GM12873 (cell line): ENCODE measurements at regions not wholly inside any gene's neighbourhood (a gene's known extent, or its start where the extent isn't known, plus 50 kb on each side); places are given as distances from the start of the nearest gene placed in this dataset.

Source experiments
- TF ChIP-seq, protein P1 (sequence below): IDR thresholded peaks from 2 replicates; pipeline ENCODE4 v1.5.1; 2012; ENCODE audit warnings: low read depth, mild to moderate bottlenecking, moderate library complexity, low read length, control low read depth; ENCODE audit not compliant: insufficient read depth; ENCODE audit errors: missing control alignments

DNA sequence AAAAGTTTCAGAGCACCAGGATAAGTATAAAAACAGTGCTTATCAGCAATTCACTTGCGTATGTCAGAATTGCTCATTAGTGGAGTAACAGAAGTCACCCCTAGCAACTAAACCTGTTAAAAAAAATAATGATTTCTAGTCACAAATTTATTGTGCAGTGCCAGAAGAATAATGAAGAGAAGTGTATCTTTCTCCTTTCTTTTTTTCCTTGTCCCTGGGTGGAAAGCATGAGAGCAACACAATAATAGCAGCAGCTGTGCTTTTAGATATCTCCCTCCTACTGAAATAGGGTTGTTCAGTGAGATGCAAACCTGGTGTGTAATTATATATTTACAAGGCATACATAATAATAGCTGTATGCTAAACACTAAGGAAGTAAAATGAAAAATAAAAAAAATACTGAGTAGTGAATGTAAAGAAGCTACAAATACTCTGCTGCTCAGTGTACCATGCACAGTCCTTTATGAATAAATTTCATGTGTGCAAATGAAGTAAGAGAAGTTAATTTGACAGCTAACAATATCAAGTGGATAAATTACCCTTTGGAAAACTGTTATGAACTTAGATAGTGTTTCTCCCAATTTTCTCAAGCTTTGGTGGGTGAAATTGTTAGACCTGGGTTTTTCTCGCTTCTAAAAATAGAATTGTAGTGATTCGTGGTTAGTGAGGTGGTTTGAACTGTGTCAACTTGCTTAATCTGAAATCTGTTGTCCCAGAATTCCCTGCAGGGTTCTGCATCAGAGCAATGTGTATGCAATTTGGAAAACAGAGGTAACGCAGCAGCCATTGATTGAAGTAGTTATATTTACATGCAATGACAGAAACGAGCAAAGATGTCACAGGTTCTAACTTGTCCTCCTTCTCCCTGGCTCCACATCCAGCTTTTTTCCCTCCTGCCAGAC, 125.7 kb upstream of the NDST3 start:
- TF ChIP-seq, protein P1, sequence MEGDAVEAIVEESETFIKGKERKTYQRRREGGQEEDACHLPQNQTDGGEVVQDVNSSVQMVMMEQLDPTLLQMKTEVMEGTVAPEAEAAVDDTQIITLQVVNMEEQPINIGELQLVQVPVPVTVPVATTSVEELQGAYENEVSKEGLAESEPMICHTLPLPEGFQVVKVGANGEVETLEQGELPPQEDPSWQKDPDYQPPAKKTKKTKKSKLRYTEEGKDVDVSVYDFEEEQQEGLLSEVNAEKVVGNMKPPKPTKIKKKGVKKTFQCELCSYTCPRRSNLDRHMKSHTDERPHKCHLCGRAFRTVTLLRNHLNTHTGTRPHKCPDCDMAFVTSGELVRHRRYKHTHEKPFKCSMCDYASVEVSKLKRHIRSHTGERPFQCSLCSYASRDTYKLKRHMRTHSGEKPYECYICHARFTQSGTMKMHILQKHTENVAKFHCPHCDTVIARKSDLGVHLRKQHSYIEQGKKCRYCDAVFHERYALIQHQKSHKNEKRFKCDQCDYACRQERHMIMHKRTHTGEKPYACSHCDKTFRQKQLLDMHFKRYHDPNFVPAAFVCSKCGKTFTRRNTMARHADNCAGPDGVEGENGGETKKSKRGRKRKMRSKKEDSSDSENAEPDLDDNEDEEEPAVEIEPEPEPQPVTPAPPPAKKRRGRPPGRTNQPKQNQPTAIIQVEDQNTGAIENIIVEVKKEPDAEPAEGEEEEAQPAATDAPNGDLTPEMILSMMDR: no peak

DNA sequence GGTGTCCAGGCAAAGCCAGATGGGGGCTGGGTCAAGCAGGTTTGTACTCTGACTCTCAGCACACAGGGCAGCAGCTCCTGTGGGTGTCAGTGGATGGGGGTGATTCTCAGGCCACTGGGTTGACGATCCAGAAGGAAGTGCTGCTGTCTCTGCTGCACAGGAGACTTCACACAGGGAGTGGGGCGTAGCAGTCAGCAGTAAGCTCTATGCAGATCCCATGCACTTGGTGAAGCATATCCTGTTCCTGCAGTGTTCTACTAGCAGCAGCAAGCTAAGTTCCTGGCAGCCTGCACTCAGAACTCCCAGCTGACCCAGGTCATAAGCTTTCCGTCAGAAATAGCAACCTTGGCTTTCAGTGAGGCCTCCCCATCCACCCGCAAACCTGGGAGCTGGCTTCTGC, 117.6 kb upstream of the NDST3 start:
- TF ChIP-seq, protein P1: no peak

DNA sequence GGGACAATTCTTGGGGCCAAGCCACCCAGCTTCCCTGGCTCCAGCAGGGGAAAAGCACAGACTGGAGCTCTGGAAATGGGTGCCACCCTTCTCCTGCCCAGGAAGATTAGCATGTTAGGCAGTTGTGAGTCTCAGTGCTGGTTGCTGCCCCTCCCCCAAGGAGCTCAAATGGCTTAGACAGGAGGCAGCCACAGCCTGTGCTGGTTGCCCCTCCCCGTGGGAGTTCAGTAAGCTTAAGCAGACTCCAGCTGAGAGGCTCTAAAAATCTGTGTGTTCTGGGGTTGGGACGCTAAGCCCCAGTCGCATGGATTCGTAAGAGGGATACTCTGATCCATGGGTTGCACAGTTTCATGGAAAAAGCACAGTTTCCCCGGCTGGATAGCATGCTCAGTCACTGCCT, 92.7 kb upstream of the NDST3 start:
- TF ChIP-seq, protein P1: no peak

DNA sequence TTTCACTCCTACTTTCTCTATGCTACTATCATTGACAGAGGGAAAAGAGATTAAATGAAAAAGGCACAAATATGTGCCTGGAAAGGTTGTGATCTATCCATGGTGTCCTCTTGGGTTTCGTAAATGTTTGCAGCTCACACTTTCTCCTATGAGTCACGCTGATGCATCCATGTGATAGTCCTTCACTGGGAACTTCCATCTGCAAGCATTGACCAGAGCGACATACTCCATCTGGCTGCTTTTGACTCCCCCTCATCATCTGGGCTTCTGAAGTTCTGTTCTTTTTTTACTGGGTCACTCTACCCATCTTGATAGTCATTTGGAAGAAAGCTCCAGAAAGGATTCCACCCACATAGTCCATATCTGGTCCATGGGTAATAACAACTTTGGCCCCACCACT, 84.7 kb upstream of the NDST3 start:
- TF ChIP-seq, protein P1: no peak

DNA sequence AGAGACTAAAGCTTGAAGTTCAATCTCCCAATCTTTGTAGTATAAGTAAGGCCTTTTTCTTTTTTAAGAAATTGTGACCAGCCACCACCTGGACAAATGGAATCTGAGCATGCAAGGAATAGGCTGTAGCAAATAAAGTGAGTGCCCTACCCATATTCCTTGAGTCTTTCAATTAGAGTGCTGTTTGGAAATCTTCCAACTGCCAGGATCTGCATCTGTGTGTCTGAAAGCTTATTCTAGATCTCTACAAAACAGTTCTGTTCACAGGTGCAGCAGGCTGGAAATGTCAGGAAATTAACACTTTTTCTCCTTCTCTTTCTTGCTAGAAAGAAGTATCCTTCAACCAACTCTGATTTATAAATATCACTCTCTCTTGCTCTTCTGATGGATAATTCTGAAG, 76.7 kb upstream of the NDST3 start:
- TF ChIP-seq, protein P1: no peak

DNA sequence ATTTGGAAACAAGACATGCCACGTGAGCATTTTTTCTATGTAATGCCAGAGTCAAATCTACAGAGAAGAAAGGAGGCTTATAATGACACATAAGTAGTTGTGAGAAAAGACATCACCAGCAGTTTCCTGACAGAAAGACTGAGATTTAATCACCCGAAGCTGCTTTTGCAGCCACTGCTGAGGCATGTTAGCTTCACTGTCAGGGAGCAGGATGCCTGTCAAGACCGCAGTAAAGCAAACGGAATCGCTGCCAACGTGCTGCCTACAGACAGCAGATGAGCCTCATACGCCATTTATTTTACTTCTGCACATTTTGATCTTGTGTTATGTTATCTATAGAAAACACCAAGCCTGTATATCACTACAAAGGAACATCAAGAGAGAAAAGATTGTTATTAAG, 68.7 kb upstream of the NDST3 start:
- TF ChIP-seq, protein P1: no peak

DNA sequence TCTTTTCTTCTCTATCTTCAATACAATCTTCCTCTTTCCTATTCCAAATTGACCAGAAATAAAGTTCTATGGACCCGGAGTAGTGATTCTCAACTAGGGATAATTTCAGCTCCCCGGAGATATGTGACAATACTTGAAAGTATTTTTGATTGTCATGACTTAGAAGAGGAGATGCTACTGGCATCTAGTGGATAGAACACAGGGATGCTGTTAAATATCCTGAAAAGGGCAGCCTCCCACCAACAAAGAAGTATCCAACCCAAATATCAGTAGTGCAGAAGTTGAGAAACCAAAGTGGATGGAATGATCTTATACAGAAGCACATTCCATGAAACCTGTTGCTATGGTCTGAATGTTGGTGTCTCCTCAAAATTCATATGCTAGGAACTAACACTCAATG, 65.7 kb upstream of the NDST3 start:
- TF ChIP-seq, protein P1: no peak
